ENCODE measurements at regions not wholly inside any gene's neighbourhood (a gene's known extent, or its start where the extent isn't known, plus 50 kb on each side); places are given as distances from the start of the nearest gene placed in this dataset.

DNA sequence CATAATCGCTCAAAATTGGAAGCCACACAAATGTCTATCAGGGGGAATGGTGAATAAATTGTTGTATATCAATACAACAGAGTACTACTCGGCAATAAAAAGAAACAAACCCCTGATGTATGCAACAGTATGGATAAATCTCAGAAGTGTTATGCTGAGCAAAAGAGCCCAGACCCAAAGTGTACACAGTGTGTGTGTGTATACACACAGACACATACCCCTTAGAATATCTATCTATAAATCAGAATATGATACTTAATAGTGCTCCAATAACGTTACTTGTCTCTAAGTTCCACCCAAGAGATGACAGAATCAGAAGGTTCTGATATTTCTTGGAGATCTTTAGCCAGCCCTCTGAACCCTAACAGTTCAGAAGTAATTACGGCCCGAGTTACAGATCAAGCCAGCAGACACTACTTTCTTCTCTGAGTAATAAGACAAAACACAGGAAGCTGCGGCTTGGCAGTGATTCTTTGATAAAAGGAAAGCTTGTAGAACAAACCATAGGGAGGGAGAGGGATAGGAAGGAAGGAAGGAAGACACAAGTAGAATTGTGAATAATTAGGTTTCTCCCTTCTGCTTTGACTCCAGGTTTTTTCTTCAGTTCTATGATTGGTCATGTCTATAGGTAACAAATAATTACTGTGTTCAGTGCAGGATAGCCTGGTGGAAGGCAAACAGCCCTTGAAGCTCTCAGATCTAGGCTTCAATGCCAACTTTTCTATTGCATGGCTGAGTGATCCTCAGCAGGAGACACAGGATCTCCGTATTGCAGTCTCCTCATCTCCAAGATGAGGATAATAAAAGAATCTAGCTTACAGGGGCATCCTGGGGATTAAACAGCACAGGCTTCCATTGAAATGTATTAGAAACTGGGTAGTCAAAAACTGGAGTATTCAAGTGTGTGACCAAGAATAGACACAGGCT, 75.6 kb upstream of the TEAD1 start:
- TF ChIP-seq, protein P1, sequence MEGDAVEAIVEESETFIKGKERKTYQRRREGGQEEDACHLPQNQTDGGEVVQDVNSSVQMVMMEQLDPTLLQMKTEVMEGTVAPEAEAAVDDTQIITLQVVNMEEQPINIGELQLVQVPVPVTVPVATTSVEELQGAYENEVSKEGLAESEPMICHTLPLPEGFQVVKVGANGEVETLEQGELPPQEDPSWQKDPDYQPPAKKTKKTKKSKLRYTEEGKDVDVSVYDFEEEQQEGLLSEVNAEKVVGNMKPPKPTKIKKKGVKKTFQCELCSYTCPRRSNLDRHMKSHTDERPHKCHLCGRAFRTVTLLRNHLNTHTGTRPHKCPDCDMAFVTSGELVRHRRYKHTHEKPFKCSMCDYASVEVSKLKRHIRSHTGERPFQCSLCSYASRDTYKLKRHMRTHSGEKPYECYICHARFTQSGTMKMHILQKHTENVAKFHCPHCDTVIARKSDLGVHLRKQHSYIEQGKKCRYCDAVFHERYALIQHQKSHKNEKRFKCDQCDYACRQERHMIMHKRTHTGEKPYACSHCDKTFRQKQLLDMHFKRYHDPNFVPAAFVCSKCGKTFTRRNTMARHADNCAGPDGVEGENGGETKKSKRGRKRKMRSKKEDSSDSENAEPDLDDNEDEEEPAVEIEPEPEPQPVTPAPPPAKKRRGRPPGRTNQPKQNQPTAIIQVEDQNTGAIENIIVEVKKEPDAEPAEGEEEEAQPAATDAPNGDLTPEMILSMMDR (IDR thresholded peaks at IDR 0.05) = no peak
- TF ChIP-seq POLR2A (IDR thresholded peaks at IDR 0.05) (no peak), EP300 (IDR thresholded peaks at IDR 0.05) (no peak)

Data from ovary (tissue), 3 donors.